Esophagus (tissue), 2 donors: ENCODE measurements at regions not wholly inside any gene's neighbourhood (a gene's known extent, or its start where the extent isn't known, plus 50 kb on each side); places are given as distances from the start of the nearest gene placed in this dataset.

Experiments
- H3K27ac ChIP-seq, 2 donors: one replicate each; pipeline ENCODE4 v1.5.1; 2013; ENCODE audit warnings: low read depth in 2 of 2, mild to moderate bottlenecking in 2 of 2, inconsistent platforms in 1 of 2, low read length in 1 of 2, moderate library complexity in 1 of 2
- H3K27me3 ChIP-seq, 2 donors: one replicate each; pipeline ENCODE4 v1.6.1; 2013; ENCODE audit warnings: low read length in 2 of 2, control low read depth in 1 of 2, mild to moderate bottlenecking in 1 of 2; ENCODE audit not compliant: insufficient read depth in 2 of 2, control insufficient read depth in 1 of 2
- H3K36me3 ChIP-seq, 2 donors: one replicate each; pipeline ENCODE4 v1.6.1; 2013; ENCODE audit warnings: low read length in 1 of 2; ENCODE audit not compliant: control insufficient read depth in 2 of 2, insufficient read depth in 2 of 2
- H3K4me1 ChIP-seq, 2 donors: one replicate each; pipeline ENCODE4 v1.6.1; 2013; ENCODE audit warnings: low read length in 1 of 2; ENCODE audit not compliant: control insufficient read depth in 2 of 2, insufficient read depth in 2 of 2
- H3K4me3 ChIP-seq, 2 donors: one replicate each; pipeline ENCODE4 v1.5.1; 2013; ENCODE audit warnings: low read length in 2 of 2, mild to moderate bottlenecking in 2 of 2, low read depth in 1 of 2, moderate library complexity in 1 of 2
- H3K9me3 ChIP-seq, 2 donors: one replicate each; pipeline ENCODE4 v1.6.1; 2013; ENCODE audit warnings: mild to moderate bottlenecking in 2 of 2, low read depth in 1 of 2, low read length in 1 of 2, moderate library complexity in 1 of 2; ENCODE audit not compliant: control insufficient read depth in 2 of 2, insufficient read depth in 1 of 2
- WGBS, 2 donors: extraction: QIAGEN DNeasy Blood & Tissue Kit; methylation state at CpG; one replicate each; pipeline ENCODE4 v1.1.7; 2013; 5-methylcytosine and 5-hydroxymethylcytosine counted together
- donor health status: healthy with polysubstance abuse.
- donor health status: Bipolar disorder and iron deficiency.

- no peaks in the 10 kb centered on the region for H3K27me3 ChIP-seq
- no peaks in the 10 kb centered on the region for H3K9me3 ChIP-seq
- no peaks in the 10 kb centered on the region for H3K4me1 ChIP-seq
- no peaks in the 10 kb centered on the region for H3K36me3 ChIP-seq
- H3K27ac ChIP-seq: no peak overlapping the region
- H3K4me3 ChIP-seq: no peak overlapping the region
- 87 to 89% methylated on average over 8 of the region's 8 CpGs for whole genome bisulfite sequencing, 2 donors
Measured at GRCh38 chr3:72210261-72210660, 425.3 kb upstream of the PROK2 start.

GRCh38 chr3:72205297-72205826 is 420.4 kb upstream of the PROK2 start:
- Histone ChIP-seq H3K27ac (no peak overlapping the region), H3K36me3 (no peaks in the 10 kb centered on the region), H3K4me3 (no peak overlapping the region), H3K27me3 (no peaks in the 10 kb centered on the region), H3K4me1 (no peaks in the 10 kb centered on the region), H3K9me3 (peaks cover 0 to 3% of the 10 kb centered on the region in 2 donors)
- 77 to 82% methylated on average over 8 of the region's 8 CpGs for WGBS, 2 donors

GRCh38 chr3:72204452-72204851 is 419.5 kb upstream of the PROK2 start:
- peaks cover 0 to 3% of the 10 kb centered on the region in 2 donors for H3K9me3 ChIP-seq
- no peak overlapping the region for H3K4me3 ChIP-seq
- WGBS, 2 donors: 87 to 90% methylated on average over 7 of the region's 7 CpGs
- no peaks in the 10 kb centered on the region for H3K27me3 ChIP-seq
- H3K4me1 ChIP-seq: no peaks in the 10 kb centered on the region
- H3K36me3 ChIP-seq: no peaks in the 10 kb centered on the region
- H3K27ac ChIP-seq: no peak overlapping the region

- Histone ChIP-seq H3K4me3 (no peak overlapping the region), H3K27me3 (no peaks in the 10 kb centered on the region), H3K9me3 (peaks cover 0 to 3% of the 10 kb centered on the region in 2 donors), H3K4me1 (no peaks in the 10 kb centered on the region), H3K27ac (no peak overlapping the region), H3K36me3 (no peaks in the 10 kb centered on the region)
- 87 to 89% methylated on average over 8 of the region's 8 CpGs for WGBS, 2 donors
Measured at GRCh38 chr3:72203613-72204349, 418.8 kb upstream of the PROK2 start.

GRCh38 chr3:72203105-72203504 is 418.2 kb upstream of the PROK2 start:
- Histone ChIP-seq H3K36me3 (no peaks in the 10 kb centered on the region), H3K27ac (no peak overlapping the region), H3K27me3 (no peaks in the 10 kb centered on the region), H3K4me1 (no peaks in the 10 kb centered on the region), H3K4me3 (no peak overlapping the region), H3K9me3 (peaks cover 0 to 3% of the 10 kb centered on the region in 2 donors)
- 91 to 94% methylated on average over 4 of the region's 4 CpGs for WGBS, 2 donors

- Histone ChIP-seq H3K4me1 (no peaks in the 10 kb centered on the region), H3K27me3 (no peaks in the 10 kb centered on the region), H3K4me3 (no peak overlapping the region), H3K36me3 (no peaks in the 10 kb centered on the region), H3K9me3 (peaks cover 0 to 3% of the 10 kb centered on the region in 2 donors), H3K27ac (no peak overlapping the region)
- 91 to 96% methylated on average over 1 of the region's 1 CpG for WGBS, 2 donors
Measured at GRCh38 chr3:72200332-72200731, 415.4 kb upstream of the PROK2 start.

- 79 to 88% methylated on average over 3 of the region's 3 CpGs for WGBS, 2 donors
- H3K4me3 ChIP-seq: no peak overlapping the region
- H3K9me3 ChIP-seq: peaks cover 0 to 3% of the 10 kb centered on the region in 2 donors
- no peaks in the 10 kb centered on the region for H3K4me1 ChIP-seq
- no peaks in the 10 kb centered on the region for H3K27me3 ChIP-seq
- H3K36me3 ChIP-seq: no peaks in the 10 kb centered on the region
- H3K27ac ChIP-seq: no peak overlapping the region
Measured at GRCh38 chr3:72199530-72199929, 414.6 kb upstream of the PROK2 start.

GRCh38 chr3:72196377-72196929 is 411.5 kb upstream of the PROK2 start:
- H3K27ac ChIP-seq: no peak overlapping the region
- H3K4me1 ChIP-seq: no peaks in the 10 kb centered on the region
- 79 to 85% methylated on average over 6 of the region's 6 CpGs for WGBS, 2 donors
- no peak overlapping the region for H3K4me3 ChIP-seq
- no peaks in the 10 kb centered on the region for H3K27me3 ChIP-seq
- H3K36me3 ChIP-seq: no peaks in the 10 kb centered on the region
- peaks cover 0 to 3% of the 10 kb centered on the region in 2 donors for H3K9me3 ChIP-seq

GRCh38 chr3:72195895-72196294 is 410.9 kb upstream of the PROK2 start:
- Histone ChIP-seq H3K36me3 (no peaks in the 10 kb centered on the region), H3K27ac (no peak overlapping the region), H3K4me3 (no peak overlapping the region), H3K4me1 (no peaks in the 10 kb centered on the region), H3K9me3 (peaks cover 0 to 3% of the 10 kb centered on the region in 2 donors), H3K27me3 (no peaks in the 10 kb centered on the region)
- 92 to 96% methylated on average over 3 of the region's 3 CpGs for WGBS, 2 donors

GRCh38 chr3:72194458-72194857 is 409.5 kb upstream of the PROK2 start:
- 87 to 93% methylated on average over 6 of the region's 6 CpGs for WGBS, 2 donors
- H3K9me3 ChIP-seq: no peaks in the 10 kb centered on the region
- H3K27me3 ChIP-seq: no peaks in the 10 kb centered on the region

More at GRCh38 chr3:72194458-72194857, 409.5 kb upstream of the PROK2 start:
- Histone ChIP-seq H3K36me3 (no peaks in the 10 kb centered on the region), H3K27ac (no peak overlapping the region), H3K4me1 (no peaks in the 10 kb centered on the region), H3K4me3 (no peak overlapping the region)
